Kidney (tissue), 13 donors: ENCODE measurements at regions not wholly inside any gene's neighbourhood (a gene's known extent, or its start where the extent isn't known, plus 50 kb on each side); places are given as distances from the start of the nearest gene placed in this dataset.

ENCODE experiments used
- DNase-seq, 5 donors: peaks; one replicate each; pipeline ENCODE4 v3.0.0-alpha.2; 2013 to 2020
- FAIRE-seq: peaks from 2 replicates; lab custom pipeline; 2012; peaks lifted over from hg19 to GRCh38; lab: Jason Lieb, UNC
- H3K27ac ChIP-seq, 2 donors: one replicate each; pipeline ENCODE4 v1.7.0; 2013; ENCODE audit warnings: low read depth in 2 of 2, low read length in 2 of 2, inconsistent platforms in 1 of 2
- H3K27me3 ChIP-seq: one replicate; pipeline ENCODE4 v1.7.1; 2013; ENCODE audit warnings: low read length, inconsistent platforms; ENCODE audit not compliant: control insufficient read depth, insufficient read depth
- H3K36me3 ChIP-seq, 3 donors: one replicate each; pipeline versions ENCODE4 v1.7.0 to v1.7.1; 2013; ENCODE audit warnings: low read length in 3 of 3, control low read depth in 1 of 3, inconsistent platforms in 1 of 3; ENCODE audit not compliant: insufficient read depth in 3 of 3, control insufficient read depth in 2 of 3
- H3K4me1 ChIP-seq, 3 donors: one replicate each; pipeline versions ENCODE4 v1.7.0 to v1.7.1; 2013; ENCODE audit warnings: low read length in 3 of 3, inconsistent platforms in 1 of 3, low read depth in 1 of 3; ENCODE audit not compliant: control insufficient read depth in 2 of 3, insufficient read depth in 2 of 3
- H3K4me3 ChIP-seq, 3 donors: one replicate each; pipeline versions ENCODE4 v1.7.0 to v1.8.1; 2013; ENCODE audit warnings: low read length in 3 of 3, control low read depth in 1 of 3, inconsistent platforms in 1 of 3
- H3K9ac ChIP-seq, 3 donors: one replicate each; pipeline versions ENCODE4 v1.7.0 to v1.7.1; 2013; ENCODE audit warnings: low read length in 3 of 3, control low read depth in 1 of 3, inconsistent platforms in 1 of 3
- H3K9me3 ChIP-seq, 3 donors: one replicate each; pipeline versions ENCODE4 v1.7.0 to v1.7.1; 2013; ENCODE audit warnings: low read length in 3 of 3, control low read depth in 1 of 3, inconsistent platforms in 1 of 3; ENCODE audit not compliant: control insufficient read depth in 2 of 3, insufficient read depth in 1 of 3
- intact Hi-C: fragments of 100-400 bp; cut with DNase I; formaldehyde crosslinking; loops from one replicate; pipeline ENCODE4 v1.11.1; 2022
- TF ChIP-seq, protein P1 (sequence below): IDR thresholded peaks from 3 replicates; pipeline ENCODE4 v1.5.1; 2012; ENCODE audit warnings: mild to moderate bottlenecking, moderate library complexity, borderline replicate concordance; ENCODE audit not compliant: insufficient read depth; ENCODE audit errors: extremely low read depth
- donor health status: control.
- donor health status: control.
- donor health status: control.
- donor health status: control.
- donor health status: control.
- donor health status: DM: yes; HTN: yes; CAD: no.
- donor health status: Normal renal cell carcinoma (clear cell type).

DNA sequence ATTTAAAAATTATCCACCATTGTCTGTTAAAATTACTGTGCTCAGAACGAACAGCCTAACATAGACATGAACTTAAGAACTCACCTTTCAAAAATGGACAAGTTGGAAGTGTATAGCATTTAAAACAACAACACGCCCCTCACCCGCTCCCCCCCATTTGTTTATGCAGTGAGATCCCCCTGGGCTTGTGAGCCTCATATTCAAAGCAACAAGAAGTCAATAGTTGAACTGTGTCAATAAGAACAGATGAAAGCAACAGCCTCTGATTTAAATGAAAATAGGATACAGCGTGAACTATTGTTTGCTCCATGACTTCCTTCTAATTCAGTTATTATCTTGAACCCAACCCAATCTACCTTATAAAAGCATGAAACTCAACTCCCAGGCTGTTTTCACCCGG lies 314.2 kb downstream of the BLID start:
- H3K27me3 ChIP-seq = no peaks in the 10 kb centered on the region
- no peak overlapping the region for H3K27ac ChIP-seq
- H3K9me3 ChIP-seq = no peaks in the 10 kb centered on the region
- intact Hi-C loops = no loop called here
- H3K4me1 ChIP-seq = peaks cover 0 to 5% (median 0%) of the 10 kb centered on the region in 3 donors
- H3K36me3 ChIP-seq = no peaks in the 10 kb centered on the region
- no peak overlapping the region for H3K4me3 ChIP-seq
- no peak for FAIRE-seq
- no peak overlapping the region for H3K9ac ChIP-seq
- TF ChIP-seq, protein P1, sequence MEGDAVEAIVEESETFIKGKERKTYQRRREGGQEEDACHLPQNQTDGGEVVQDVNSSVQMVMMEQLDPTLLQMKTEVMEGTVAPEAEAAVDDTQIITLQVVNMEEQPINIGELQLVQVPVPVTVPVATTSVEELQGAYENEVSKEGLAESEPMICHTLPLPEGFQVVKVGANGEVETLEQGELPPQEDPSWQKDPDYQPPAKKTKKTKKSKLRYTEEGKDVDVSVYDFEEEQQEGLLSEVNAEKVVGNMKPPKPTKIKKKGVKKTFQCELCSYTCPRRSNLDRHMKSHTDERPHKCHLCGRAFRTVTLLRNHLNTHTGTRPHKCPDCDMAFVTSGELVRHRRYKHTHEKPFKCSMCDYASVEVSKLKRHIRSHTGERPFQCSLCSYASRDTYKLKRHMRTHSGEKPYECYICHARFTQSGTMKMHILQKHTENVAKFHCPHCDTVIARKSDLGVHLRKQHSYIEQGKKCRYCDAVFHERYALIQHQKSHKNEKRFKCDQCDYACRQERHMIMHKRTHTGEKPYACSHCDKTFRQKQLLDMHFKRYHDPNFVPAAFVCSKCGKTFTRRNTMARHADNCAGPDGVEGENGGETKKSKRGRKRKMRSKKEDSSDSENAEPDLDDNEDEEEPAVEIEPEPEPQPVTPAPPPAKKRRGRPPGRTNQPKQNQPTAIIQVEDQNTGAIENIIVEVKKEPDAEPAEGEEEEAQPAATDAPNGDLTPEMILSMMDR = no peak
- no peak for DNase-seq

DNA sequence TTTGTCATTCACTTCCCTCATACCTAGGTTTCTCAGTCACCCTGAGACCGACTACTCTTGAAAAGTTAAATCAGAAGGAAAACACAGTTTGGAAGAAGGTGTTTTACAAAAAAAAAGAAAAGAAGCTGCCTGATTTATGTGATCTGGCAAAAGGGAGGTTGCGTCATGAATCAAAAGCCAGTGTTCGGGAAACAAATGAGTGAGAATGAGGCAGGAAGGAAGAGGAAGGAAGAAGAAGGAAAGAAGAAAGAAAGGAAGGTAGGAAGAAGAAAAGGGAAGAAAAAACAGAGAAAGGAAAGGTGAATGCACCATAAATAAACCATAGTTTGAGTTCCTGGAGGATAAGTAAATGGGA lies 314.6 kb downstream of the BLID start:
- no peak for FAIRE-seq
- peaks cover 0 to 5% (median 0%) of the 10 kb centered on the region in 3 donors for H3K4me1 ChIP-seq
- H3K27ac ChIP-seq = no peak overlapping the region
- H3K9me3 ChIP-seq = no peaks in the 10 kb centered on the region
- DNase-seq = peak in 1 of 5 donors; percentile 46
- H3K27me3 ChIP-seq = no peaks in the 10 kb centered on the region
- no peak overlapping the region for H3K9ac ChIP-seq
- intact Hi-C loops = no loop called here
- TF ChIP-seq, protein P1 = no peak
- H3K4me3 ChIP-seq = no peak overlapping the region
- H3K36me3 ChIP-seq = no peaks in the 10 kb centered on the region

DNA sequence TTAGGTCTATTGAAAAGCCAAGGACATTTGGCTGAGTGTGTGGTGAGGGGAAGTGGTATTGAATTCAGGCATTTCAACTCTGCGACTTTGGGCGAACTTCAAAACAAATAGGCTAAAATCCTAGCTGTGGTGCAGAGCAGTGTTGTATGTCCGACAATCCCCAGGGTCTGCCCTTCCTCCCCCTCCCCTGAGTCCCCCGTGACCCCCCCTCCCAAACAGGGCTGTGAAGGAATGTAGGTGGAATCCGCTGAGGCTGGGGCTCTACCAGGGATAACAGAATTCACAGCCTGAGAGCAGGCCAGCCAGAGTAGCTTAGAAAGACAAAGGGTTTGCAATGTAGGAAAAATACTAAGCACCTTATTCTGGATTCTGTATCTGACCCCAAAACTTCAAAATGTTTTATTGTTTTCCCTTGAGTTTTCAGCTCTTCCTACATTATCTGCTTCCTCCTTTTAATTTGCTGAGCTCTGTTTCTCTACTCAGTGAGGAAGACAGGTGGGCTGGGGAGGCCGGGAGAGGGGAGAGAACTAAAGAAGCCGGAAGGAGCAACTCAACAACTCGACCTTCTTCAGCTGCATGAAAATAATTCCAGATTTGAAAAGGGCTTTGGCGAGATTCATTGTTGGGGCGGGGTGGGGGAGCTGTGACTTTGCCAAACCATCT lies 315.2 kb downstream of the BLID start:
- FAIRE-seq (no peak), DNase-seq (peak in 4 of 5 donors; percentile 90 to 93 (median 92))
- TF ChIP-seq, protein P1 = no peak
- Histone ChIP-seq H3K36me3 (no peaks in the 10 kb centered on the region), H3K9me3 (no peaks in the 10 kb centered on the region), H3K27me3 (no peaks in the 10 kb centered on the region), H3K9ac (no peak overlapping the region), H3K27ac (no peak overlapping the region), H3K4me3 (no peak overlapping the region), H3K4me1 (peaks cover 0 to 5% (median 0%) of the 10 kb centered on the region in 3 donors)
- intact Hi-C loops = no loop called here

DNA sequence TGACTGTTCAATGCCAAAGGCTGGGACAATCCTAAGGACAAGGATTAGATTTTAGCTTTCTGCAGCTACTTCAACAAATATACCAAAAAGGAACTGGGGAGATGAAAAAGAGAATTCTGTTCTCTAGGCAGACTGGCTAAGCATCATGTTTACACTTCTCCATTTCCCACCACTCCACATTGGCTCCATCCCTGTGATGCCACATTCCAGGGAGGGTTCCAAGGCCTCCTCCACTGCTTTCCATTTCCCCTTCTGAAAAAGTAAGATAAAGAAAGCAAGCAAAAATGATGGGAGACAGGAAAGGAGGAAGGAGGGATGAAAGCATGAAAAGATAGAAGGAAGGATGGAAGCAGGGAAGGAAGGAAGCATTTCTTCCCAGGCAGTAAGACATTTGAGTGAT lies 315.8 kb downstream of the BLID start:
- TF ChIP-seq, protein P1 = no peak
- Histone ChIP-seq H3K4me3 (no peak overlapping the region), H3K4me1 (peaks cover 0 to 5% (median 0%) of the 10 kb centered on the region in 3 donors), H3K36me3 (no peaks in the 10 kb centered on the region), H3K27ac (no peak overlapping the region), H3K9me3 (no peaks in the 10 kb centered on the region), H3K9ac (no peak overlapping the region), H3K27me3 (no peaks in the 10 kb centered on the region)
- DNase-seq = no peak
- intact Hi-C loops = no loop called here
- no peak for FAIRE-seq
